ENCODE measurements at regions not wholly inside any gene's neighbourhood (a gene's known extent, or its start where the extent isn't known, plus 50 kb on each side); places are given as distances from the start of the nearest gene placed in this dataset.

DNA sequence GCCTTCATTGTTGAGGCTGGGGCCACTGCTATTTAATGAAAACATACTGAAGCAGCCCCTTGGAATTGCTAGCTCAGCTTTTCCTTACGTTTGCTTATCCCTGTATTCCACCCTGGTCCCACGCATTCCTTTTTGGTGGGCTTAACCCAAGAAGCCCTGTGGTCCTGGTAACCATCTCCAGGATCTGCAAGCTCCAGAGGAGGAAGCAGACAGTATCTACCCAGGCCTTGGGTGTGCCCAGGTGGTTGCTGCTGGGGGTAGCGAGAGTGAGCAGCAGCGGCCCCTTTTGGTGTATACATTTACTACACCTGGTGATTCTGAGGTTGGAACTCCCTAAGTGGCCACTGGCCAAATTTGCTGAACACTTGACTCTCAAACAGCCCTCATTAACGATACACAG is 97.7 kb downstream of the CBLN1 start:
- no peak for DNase-seq
- Histone ChIP-seq H3K4me1 (no peaks in the 10 kb centered on the region), H3K27ac (no peak overlapping the region), H3K27me3 (peaks cover 0 to 6% (median 0%) of the 10 kb centered on the region in 3 donors), H3K9me3 (no peaks in the 10 kb centered on the region), H3K4me3 (no peak overlapping the region), H3K36me3 (no peaks in the 10 kb centered on the region)
- no peak for ATAC-seq
- intact Hi-C loops (cut with DNase I; ENCODE audit: low total_unique reads) = no loop called here
- no peak for TF ChIP-seq POLR2A (IDR thresholded peaks at IDR 0.05)
- no peak for TF ChIP-seq CTCF (IDR thresholded peaks at IDR 0.05 in 4 of 5, conservative IDR thresholded peaks at IDR 0.05 in 1 of 5)
- in situ Hi-C loops (cut with MboI; ENCODE audit: low sequenced_read_pairs in 4 of 4) = no loop called here

GRCh38 chr16:49181791-49182518 is 99.7 kb downstream of the CBLN1 start:
- DNase-seq (no peak), ATAC-seq (no peak)
- Histone ChIP-seq H3K4me1 (no peaks in the 10 kb centered on the region), H3K27me3 (no peaks in the 10 kb centered on the region), H3K9me3 (no peaks in the 10 kb centered on the region), H3K4me3 (no peak overlapping the region), H3K27ac (no peak overlapping the region), H3K36me3 (no peaks in the 10 kb centered on the region)
- in situ Hi-C loops (cut with MboI; ENCODE audit: low sequenced_read_pairs in 4 of 4) (no loop called here), intact Hi-C loops (cut with DNase I; ENCODE audit: low total_unique reads) (no loop called here)
- TF ChIP-seq POLR2A (IDR thresholded peaks at IDR 0.05) = no peak
- TF ChIP-seq CTCF (IDR thresholded peaks at IDR 0.05 in 4 of 5, conservative IDR thresholded peaks at IDR 0.05 in 1 of 5) = no peak

GRCh38 chr16:49179714-49180330 is 101.8 kb downstream of the CBLN1 start:
- in situ Hi-C loops (cut with MboI; ENCODE audit: low sequenced_read_pairs in 4 of 4) = no loop called here
- Histone ChIP-seq H3K9me3 (no peaks in the 10 kb centered on the region), H3K36me3 (no peaks in the 10 kb centered on the region), H3K27ac (no peak overlapping the region), H3K4me3 (no peak overlapping the region), H3K4me1 (no peaks in the 10 kb centered on the region), H3K27me3 (no peaks in the 10 kb centered on the region)
- intact Hi-C loops (cut with DNase I; ENCODE audit: low total_unique reads) = no loop called here
- ATAC-seq (peak in 1 of 2 donors; percentile 41), DNase-seq (no peak)
- TF ChIP-seq POLR2A (IDR thresholded peaks at IDR 0.05) (no peak), CTCF (IDR thresholded peaks at IDR 0.05 in 4 of 5, conservative IDR thresholded peaks at IDR 0.05 in 1 of 5) (no peak)

DNA sequence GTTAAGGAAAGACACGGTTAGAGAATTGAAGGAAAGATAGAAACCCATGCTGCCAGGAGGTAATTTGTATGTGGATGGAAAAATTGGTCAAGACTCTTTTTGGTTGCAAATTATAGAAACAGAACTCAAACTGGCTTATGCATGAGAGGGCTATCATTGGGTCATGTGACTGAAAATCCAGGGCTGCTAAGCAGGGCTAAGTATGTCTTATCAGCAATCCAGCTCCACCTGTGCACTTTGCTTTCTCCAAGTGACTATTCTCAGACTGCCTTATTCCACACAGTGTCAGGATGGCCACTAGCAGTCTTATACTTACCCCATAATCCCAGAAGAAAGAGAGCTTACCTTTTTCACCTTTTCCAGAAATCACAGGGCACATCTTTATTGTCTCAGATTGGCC is 113.5 kb downstream of the CBLN1 start:
- no peaks in the 10 kb centered on the region for H3K4me1 ChIP-seq
- H3K4me3 ChIP-seq = no peak overlapping the region
- no peaks in the 10 kb centered on the region for H3K9me3 ChIP-seq
- DNase-seq = no peak
- no peaks in the 10 kb centered on the region for H3K27me3 ChIP-seq
- TF ChIP-seq POLR2A (IDR thresholded peaks at IDR 0.05) (no peak), CTCF (IDR thresholded peaks at IDR 0.05 in 4 of 5, conservative IDR thresholded peaks at IDR 0.05 in 1 of 5) (no peak)
- H3K27ac ChIP-seq = no peak overlapping the region
- no peak for ATAC-seq
- H3K36me3 ChIP-seq = no peaks in the 10 kb centered on the region
- in situ Hi-C loops (cut with MboI; ENCODE audit: low sequenced_read_pairs in 4 of 4) (no loop called here), intact Hi-C loops (cut with DNase I; ENCODE audit: low total_unique reads) (no loop called here)

Measured in gastrocnemius medialis (tissue), 4 donors.